Tibial artery (tissue), 4 donors: ENCODE measurements at regions not wholly inside any gene's neighbourhood (a gene's known extent, or its start where the extent isn't known, plus 50 kb on each side); places are given as distances from the start of the nearest gene placed in this dataset.

Experiments used
- DNase-seq, 2 donors: peaks; one replicate each; pipeline ENCODE4 v3.0.0-alpha.2; 2019
- H3K27ac ChIP-seq, 2 donors: fragments of 200-600 bp; sonication (generic) in 1 of 2; 1 replicate in 1 of 2; 2 replicates in 1 of 2; pipeline ENCODE4 v1.5.1; 2018 to 2019; ENCODE audit warnings: mild to moderate bottlenecking in 1 of 2
- H3K27me3 ChIP-seq, 2 donors: fragments of 200-600 bp; sonication (generic) in 1 of 2; one replicate each; pipeline versions ENCODE4 v1.5.1 to v1.6.0; 2016 to 2019
- H3K36me3 ChIP-seq, 3 donors: fragments of 200-600 bp; sonication (generic) in 2 of 3; one replicate each; pipeline ENCODE4 v1.5.1; 2016 to 2019; ENCODE audit warnings: mild to moderate bottlenecking in 2 of 3
- H3K4me1 ChIP-seq, 4 donors: fragments of 200-600 bp; sonication (generic) in 2 of 4; 1 replicate in 3 of 4; 2 replicates in 1 of 4; pipeline ENCODE4 v1.5.1; 2016 to 2019
- H3K4me3 ChIP-seq, 2 donors: fragments of 200-600 bp; sonication (generic) in 1 of 2; 1 replicate in 1 of 2; 2 replicates in 1 of 2; pipeline ENCODE4 v1.5.1; 2018 to 2019; ENCODE audit warnings: mild to moderate bottlenecking in 2 of 2
- H3K9me3 ChIP-seq, 3 donors: fragments of 200-600 bp; sonication (generic) in 1 of 3; one replicate each; pipeline ENCODE4 v1.5.1; 2016 to 2019
- CTCF ChIP-seq, 2 experiments: fragments of 200-600 bp in 1 of 2; fragments of 450-650 bp in 1 of 2; IDR thresholded peaks; one replicate each; pipeline ENCODE4 v1.5.1; 2017 to 2019; ENCODE audit warnings: antibody characterized with exemption in 2 of 2, mild to moderate bottlenecking in 1 of 2, moderate library complexity in 1 of 2
- intact Hi-C: fragments of 100-400 bp; cut with DNase I; formaldehyde crosslinking; loops from one replicate; pipeline ENCODE4 v1.15.0; 2023; ENCODE audit warnings: low total_unique reads

DNA sequence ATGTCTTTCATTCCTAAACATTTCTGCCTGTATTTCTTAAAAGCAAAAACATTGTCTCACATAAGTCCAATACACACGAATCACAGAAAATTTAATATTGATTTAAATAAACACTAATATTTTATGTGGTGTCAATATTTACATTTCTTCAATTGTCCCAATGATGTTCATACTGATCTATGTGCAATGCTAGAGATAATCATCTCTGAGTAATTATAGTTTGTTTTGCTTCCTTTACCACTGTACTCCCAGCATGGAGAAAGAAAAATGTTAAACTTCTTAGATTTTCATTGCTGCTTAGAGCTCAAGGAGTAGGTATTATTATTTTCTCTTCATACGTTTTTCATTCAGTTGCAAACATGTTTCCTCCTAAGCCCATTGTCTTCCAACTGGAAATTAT lies 434.2 kb upstream of the PRR20A start:
- no peak for DNase-seq
- Histone ChIP-seq H3K4me1 (no peaks in the 10 kb centered on the region), H3K27ac (no peak overlapping the region), H3K4me3 (no peak overlapping the region), H3K9me3 (no peaks in the 10 kb centered on the region), H3K36me3 (no peaks in the 10 kb centered on the region), H3K27me3 (no peaks in the 10 kb centered on the region)
- intact Hi-C loops = no loop called here
- no peak for TF ChIP-seq CTCF (IDR thresholded peaks at IDR 0.05)

DNA sequence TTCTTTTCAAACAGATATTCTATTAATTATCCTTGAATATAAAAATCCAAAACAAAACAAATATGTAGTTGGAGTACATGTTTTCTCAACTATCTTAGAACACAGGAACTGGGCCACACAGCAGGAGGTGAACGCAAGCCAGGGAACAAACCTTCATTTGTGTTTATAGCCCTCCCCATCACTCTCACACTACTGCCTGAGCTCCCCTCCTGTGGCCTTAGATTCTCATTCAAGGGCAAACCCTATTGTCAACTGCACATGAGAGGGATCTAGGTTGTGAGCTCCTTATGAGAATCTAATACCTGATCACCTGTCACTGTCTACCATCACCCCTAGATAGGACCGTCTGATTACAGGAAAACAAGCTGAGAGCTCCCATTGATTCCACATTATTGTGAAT lies 427.1 kb upstream of the PRR20A start:
- Histone ChIP-seq H3K9me3 (no peaks in the 10 kb centered on the region), H3K27ac (no peak overlapping the region), H3K36me3 (no peaks in the 10 kb centered on the region), H3K4me1 (no peaks in the 10 kb centered on the region), H3K4me3 (no peak overlapping the region), H3K27me3 (no peaks in the 10 kb centered on the region)
- DNase-seq = no peak
- no peak for TF ChIP-seq CTCF (IDR thresholded peaks at IDR 0.05)
- intact Hi-C loops = no loop called here

DNA sequence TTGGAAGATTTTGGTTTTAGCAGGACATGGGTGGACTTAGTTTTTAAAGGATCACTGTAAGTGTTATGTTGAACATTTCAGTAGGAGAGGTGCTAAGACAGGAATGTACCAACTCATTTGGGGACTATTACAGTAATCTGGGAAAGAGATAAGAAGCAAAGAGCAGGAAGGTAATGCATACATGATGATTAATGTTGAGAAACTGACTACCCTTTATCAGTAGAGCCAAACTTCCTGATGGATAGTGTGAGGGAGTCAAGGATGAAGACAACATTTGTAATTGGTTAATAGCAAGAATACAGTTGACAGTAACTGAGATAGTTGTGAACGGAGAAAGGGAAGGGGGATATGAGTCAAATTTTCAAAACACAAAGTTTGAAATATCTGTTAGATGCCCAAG lies 421.9 kb upstream of the PRR20A start:
- intact Hi-C loops = no loop called here
- no peak for DNase-seq
- H3K36me3 ChIP-seq = no peaks in the 10 kb centered on the region
- H3K9me3 ChIP-seq = no peaks in the 10 kb centered on the region
- H3K4me3 ChIP-seq = no peak overlapping the region
- no peak overlapping the region for H3K27ac ChIP-seq
- H3K27me3 ChIP-seq = no peaks in the 10 kb centered on the region
- H3K4me1 ChIP-seq = no peaks in the 10 kb centered on the region
- TF ChIP-seq CTCF (IDR thresholded peaks at IDR 0.05) = no peak

DNA sequence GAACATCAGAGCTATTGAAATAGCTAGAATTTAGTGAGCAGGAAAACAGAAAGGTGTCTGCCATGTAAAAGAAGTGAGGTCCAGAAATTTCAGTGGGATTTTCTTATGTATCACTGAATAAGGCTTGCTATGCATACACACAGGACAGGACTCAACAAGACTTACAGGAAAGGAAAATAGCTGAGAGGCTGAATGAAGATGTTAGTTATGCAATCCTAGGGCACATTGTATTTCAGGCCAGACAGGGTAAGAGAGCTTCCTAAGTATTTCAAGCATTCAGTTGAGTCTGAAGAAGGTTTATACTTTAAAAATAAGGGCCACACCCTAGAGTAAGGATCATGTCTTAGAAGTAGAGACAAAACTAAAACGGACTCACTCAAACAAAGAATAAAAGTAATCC lies 419.9 kb upstream of the PRR20A start:
- DNase-seq = no peak
- TF ChIP-seq CTCF (IDR thresholded peaks at IDR 0.05) = no peak
- Histone ChIP-seq H3K27me3 (no peaks in the 10 kb centered on the region), H3K4me1 (no peaks in the 10 kb centered on the region), H3K27ac (no peak overlapping the region), H3K4me3 (no peak overlapping the region), H3K9me3 (no peaks in the 10 kb centered on the region), H3K36me3 (no peaks in the 10 kb centered on the region)
- intact Hi-C loops = no loop called here

GRCh38 chr13:56735537-56735942 lies 405.2 kb upstream of the PRR20A start:
- no peak overlapping the region for H3K27ac ChIP-seq

More at GRCh38 chr13:56735537-56735942, 405.2 kb upstream of the PRR20A start:
- intact Hi-C loops = no loop called here
- no peak for DNase-seq
- Histone ChIP-seq H3K4me1 (no peaks in the 10 kb centered on the region), H3K27me3 (no peaks in the 10 kb centered on the region), H3K4me3 (no peak overlapping the region), H3K9me3 (no peaks in the 10 kb centered on the region), H3K36me3 (no peaks in the 10 kb centered on the region)
- TF ChIP-seq CTCF (IDR thresholded peaks at IDR 0.05) = no peak
